MM.1S (cell line): ENCODE measurements at regions not wholly inside any gene's neighbourhood (a gene's known extent, or its start where the extent isn't known, plus 50 kb on each side); places are given as distances from the start of the nearest gene placed in this dataset.

ENCODE experiments used
- DNase-seq: peaks from one replicate; pipeline ENCODE4 v3.0.0-alpha.2; 2015
- H2AFZ ChIP-seq: fragments of 300-600 bp; sonication (generic); 2 replicates; pipeline ENCODE4 v1.6.0; 2016; ENCODE audit warnings: antibody characterized with exemption, low read length
- H3F3A ChIP-seq: fragments of 300-600 bp; sonication (generic); 2 replicates; pipeline ENCODE4 v1.6.1; 2016; ENCODE audit warnings: mild to moderate bottlenecking, antibody characterized with exemption, low read length, moderate library complexity, mixed read lengths; ENCODE audit not compliant: insufficient read depth
- H3K27ac ChIP-seq: fragments of 300-600 bp; sonication (generic); 2 replicates; pipeline ENCODE4 v1.5.1; 2016; ENCODE audit warnings: mild to moderate bottlenecking, low read length
- H3K27me3 ChIP-seq: fragments of 300-600 bp; sonication (generic); replicated peaks from 2 replicates; pipeline ENCODE4 v1.6.0; 2016; ENCODE audit warnings: low read length; ENCODE audit not compliant: insufficient read depth
- H3K36me3 ChIP-seq: fragments of 300-600 bp; sonication (generic); replicated peaks from 2 replicates; pipeline ENCODE4 v1.6.1; 2016; ENCODE audit warnings: mild to moderate bottlenecking, low read length, mixed read lengths; ENCODE audit not compliant: insufficient read depth
- H3K4me1 ChIP-seq: fragments of 300-600 bp; sonication (generic); 2 replicates; pipeline ENCODE4 v1.6.1; 2016; ENCODE audit warnings: low read length, mixed read lengths
- H3K4me2 ChIP-seq: fragments of 300-600 bp; sonication (generic); 2 replicates; pipeline ENCODE4 v1.6.0; 2016; ENCODE audit warnings: low read depth, low read length
- H3K4me3 ChIP-seq: fragments of 300-600 bp; sonication (generic); 2 replicates; pipeline ENCODE4 v1.5.1; 2016; ENCODE audit warnings: low read length, mixed read lengths
- H3K79me2 ChIP-seq: fragments of 300-600 bp; sonication (generic); 2 replicates; pipeline ENCODE4 v1.6.1; 2016; ENCODE audit warnings: mixed run types, low read length, mixed read lengths
- H3K9ac ChIP-seq: fragments of 300-600 bp; sonication (generic); 2 replicates; pipeline ENCODE4 v1.6.1; 2016; ENCODE audit warnings: low read length, mixed read lengths
- H3K9me2 ChIP-seq: fragments of 300-600 bp; sonication (generic); replicated peaks from 2 replicates; pipeline ENCODE4 v1.6.1; 2016; ENCODE audit warnings: mild to moderate bottlenecking, low read length, mixed read lengths; ENCODE audit not compliant: insufficient read depth
- H3K9me3 ChIP-seq: fragments of 300-600 bp; sonication (generic); replicated peaks from 2 replicates; pipeline ENCODE4 v1.6.1; 2016; ENCODE audit warnings: mild to moderate bottlenecking, low read length, mixed read lengths; ENCODE audit not compliant: insufficient read depth
- H4K20me1 ChIP-seq: fragments of 300-600 bp; sonication (generic); 2 replicates; pipeline ENCODE4 v1.6.1; 2016; ENCODE audit warnings: mild to moderate bottlenecking, low read length, moderate library complexity, mixed read lengths; ENCODE audit not compliant: insufficient read depth
- CTCF ChIP-seq: fragments of 300-600 bp; sonication (generic); IDR thresholded peaks from 2 replicates; pipeline ENCODE4 v1.5.1; 2016; ENCODE audit warnings: antibody characterized with exemption, low read length, mixed read lengths
- EZH2 ChIP-seq: fragments of 300-600 bp; sonication (generic); optimal IDR thresholded peaks from 2 replicates; pipeline ENCODE3; 2017; ENCODE audit warnings: low read depth, mild to moderate bottlenecking, antibody characterized with exemption, low read length, mixed read lengths
- EZH2phosphoT487 ChIP-seq: fragments of 300-600 bp; sonication (generic); IDR thresholded peaks from 2 replicates; pipeline ENCODE4 v1.6.1; 2018; ENCODE audit warnings: antibody characterized with exemption, low read length

- Histone ChIP-seq H3K9ac (no peak overlapping the region; the same call in 1 of the 2 replicates), H3K4me2 (peak overlapping the region; percentile 58; the same call in 1 of the 2 replicates), H3K9me2 (no peaks in the 10 kb centered on the region), H3K4me3 (no peak overlapping the region), H3K79me2 (no peaks in the 10 kb centered on the region), H3K4me1 (peaks cover 52% of the 10 kb centered on the region), H4K20me1 (no peaks in the 10 kb centered on the region), H3K27me3 (no peaks in the 10 kb centered on the region), H3K9me3 (no peaks in the 10 kb centered on the region), H3F3A (peaks cover 39% of the 10 kb centered on the region), H3K27ac (peak overlapping the region; percentile 95; the same call in 1 of the 2 replicates), H3K36me3 (no peaks in the 10 kb centered on the region), H2AFZ (no peak overlapping the region)
- no peak for DNase-seq
- TF ChIP-seq EZH2phosphoT487 (no peak), CTCF (no peak), EZH2 (no peak)
These were observed 69.7 kb downstream of the GLYATL1 start for GRCh38 chr11:59008947-59009346.

- Histone ChIP-seq H4K20me1 (no peaks in the 10 kb centered on the region), H3K4me3 (no peak overlapping the region), H3K4me1 (peaks cover 52% of the 10 kb centered on the region), H3K4me2 (peak overlapping the region; percentile 58), H3K79me2 (no peaks in the 10 kb centered on the region), H3K9ac (peak overlapping the region; percentile 5; the same call in 1 of the 2 replicates), H3K9me3 (no peaks in the 10 kb centered on the region), H3F3A (peaks cover 39% of the 10 kb centered on the region), H3K36me3 (no peaks in the 10 kb centered on the region), H3K27me3 (no peaks in the 10 kb centered on the region), H3K27ac (peak overlapping the region; percentile 95), H2AFZ (peak overlapping the region; percentile 18; the same call in 1 of the 2 replicates), H3K9me2 (no peaks in the 10 kb centered on the region)
- TF ChIP-seq EZH2phosphoT487: no peak
- no peak for TF ChIP-seq EZH2
- no peak for TF ChIP-seq CTCF
- peak; percentile 73 for DNase-seq
These were observed 70.4 kb downstream of the GLYATL1 start for GRCh38 chr11:59009661-59010060.

- peak overlapping the region; percentile 95; the same call in 1 of the 2 replicates for H3K27ac ChIP-seq
- no peaks in the 10 kb centered on the region for H3K79me2 ChIP-seq
- H3K9me2 ChIP-seq: no peaks in the 10 kb centered on the region
- H3K4me3 ChIP-seq: no peak overlapping the region
- peak overlapping the region; percentile 58; the same call in 1 of the 2 replicates for H3K4me2 ChIP-seq
- H4K20me1 ChIP-seq: no peaks in the 10 kb centered on the region
- no peaks in the 10 kb centered on the region for H3K27me3 ChIP-seq
- no peaks in the 10 kb centered on the region for H3K36me3 ChIP-seq
- TF ChIP-seq CTCF (no peak), EZH2phosphoT487 (no peak), EZH2 (no peak)
- no peak overlapping the region for H3K9ac ChIP-seq
- DNase-seq: no peak
- H3K4me1 ChIP-seq: peaks cover 52% of the 10 kb centered on the region
- H3K9me3 ChIP-seq: no peaks in the 10 kb centered on the region
- H2AFZ ChIP-seq: no peak overlapping the region
- H3F3A ChIP-seq: peaks cover 39% of the 10 kb centered on the region
These were observed 71.4 kb downstream of the GLYATL1 start for GRCh38 chr11:59010708-59011107.
